Stomach (tissue), 8 donors: ENCODE measurements at regions not wholly inside any gene's neighbourhood (a gene's known extent, or its start where the extent isn't known, plus 50 kb on each side); places are given as distances from the start of the nearest gene placed in this dataset.

Experiments
- DNase-seq, 2 donors: peaks; one replicate each; pipeline versions ENCODE4 v3.0.0 to v3.0.0-alpha.2; 2013 to 2019
- H3K27ac ChIP-seq, 5 donors: fragments of 200-600 bp in 4 of 5; sonication (generic) in 4 of 5; one replicate each; pipeline ENCODE4 v1.5.1; 2013 to 2019; ENCODE audit warnings: mild to moderate bottlenecking in 1 of 5, moderate library complexity in 1 of 5
- H3K27me3 ChIP-seq, 3 donors: fragments of 200-600 bp; sonication (generic); one replicate each; pipeline ENCODE4 v1.5.1; 2017 to 2019; ENCODE audit warnings: mixed run types in 1 of 3
- H3K36me3 ChIP-seq, 4 donors: fragments of 200-600 bp; sonication (generic); 1 replicate in 3 of 4; 2 replicates in 1 of 4; pipeline ENCODE4 v1.5.1; 2016 to 2019
- H3K4me1 ChIP-seq, 4 donors: fragments of 200-600 bp; sonication (generic); one replicate each; pipeline ENCODE4 v1.5.1; 2016 to 2019
- H3K4me3 ChIP-seq, 4 donors: fragments of 200-600 bp; sonication (generic) in 3 of 4; one replicate each; pipeline ENCODE4 v1.5.1; 2016 to 2019; ENCODE audit warnings: mild to moderate bottlenecking in 1 of 4
- H3K9me3 ChIP-seq, 4 donors: fragments of 200-600 bp; sonication (generic); one replicate each; pipeline ENCODE4 v1.5.1; 2016 to 2019
- EP300 ChIP-seq: sonication (generic); formaldehyde crosslinking; IDR thresholded peaks from one replicate; pipeline ENCODE4 v1.6.1; 2017; ENCODE audit warnings: antibody characterized with exemption
- POLR2A ChIP-seq, 4 donors: fragments of 450-650 bp; IDR thresholded peaks; one replicate each; pipeline ENCODE4 v1.6.1; 2016; ENCODE audit warnings: antibody characterized with exemption in 4 of 4, control low read depth in 2 of 4, mild to moderate bottlenecking in 1 of 4, moderate library complexity in 1 of 4
- POLR2AphosphoS5 ChIP-seq, 3 donors: sonication (generic); formaldehyde crosslinking; IDR thresholded peaks; one replicate each; pipeline ENCODE4 v1.6.1; 2016; ENCODE audit warnings: antibody characterized with exemption in 3 of 3
- WGBS, 5 donors: extraction: QIAGEN DNeasy Blood & Tissue Kit in 3 of 5; methylation state at CpG; one replicate each; pipeline versions ENCODE4 v1.1.5 to v1.1.7; 2013 to 2018; 5-methylcytosine and 5-hydroxymethylcytosine counted together
- intact Hi-C: fragments of 100-400 bp; cut with DNase I; formaldehyde crosslinking; loops from one replicate; pipeline ENCODE4 v1.15.1; 2023; ENCODE audit warnings: low total_unique reads
- TF ChIP-seq, protein P1 (sequence below), 7 experiments: fragments of 450-650 bp in 4 of 7; fragments of 200-600 bp in 3 of 7; sonication (generic) in 3 of 7; IDR thresholded peaks; one replicate each; pipeline ENCODE4 v1.5.1; 2016 to 2019; ENCODE audit warnings: antibody characterized with exemption in 7 of 7, control low read depth in 2 of 7, mild to moderate bottlenecking in 1 of 7
- donor health status: healthy with polysubstance abuse.
- donor health status: Bipolar disorder and iron deficiency.
- donor health status: healthy.

DNA sequence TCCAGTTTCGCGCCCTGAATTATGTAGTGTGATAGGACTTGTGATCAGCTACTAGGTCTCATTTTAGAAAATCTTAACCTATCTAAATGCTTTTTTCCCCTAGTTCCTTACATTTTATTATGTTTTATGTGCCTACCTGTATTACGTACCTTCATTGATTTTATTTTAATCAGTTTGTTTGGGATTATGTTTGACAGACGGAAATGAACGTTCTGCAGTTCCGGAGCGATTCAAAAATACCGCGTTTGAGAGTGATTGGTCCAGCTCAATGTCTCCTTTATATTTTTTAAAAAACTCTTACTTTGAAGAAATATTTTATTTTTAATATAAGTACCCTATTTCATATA, 114.3 kb upstream of the BTN3A2 start:
- H3K27me3 ChIP-seq: peaks cover 10 to 99% (median 36%) of the 10 kb centered on the region in 3 donors
- TF ChIP-seq, protein P1, sequence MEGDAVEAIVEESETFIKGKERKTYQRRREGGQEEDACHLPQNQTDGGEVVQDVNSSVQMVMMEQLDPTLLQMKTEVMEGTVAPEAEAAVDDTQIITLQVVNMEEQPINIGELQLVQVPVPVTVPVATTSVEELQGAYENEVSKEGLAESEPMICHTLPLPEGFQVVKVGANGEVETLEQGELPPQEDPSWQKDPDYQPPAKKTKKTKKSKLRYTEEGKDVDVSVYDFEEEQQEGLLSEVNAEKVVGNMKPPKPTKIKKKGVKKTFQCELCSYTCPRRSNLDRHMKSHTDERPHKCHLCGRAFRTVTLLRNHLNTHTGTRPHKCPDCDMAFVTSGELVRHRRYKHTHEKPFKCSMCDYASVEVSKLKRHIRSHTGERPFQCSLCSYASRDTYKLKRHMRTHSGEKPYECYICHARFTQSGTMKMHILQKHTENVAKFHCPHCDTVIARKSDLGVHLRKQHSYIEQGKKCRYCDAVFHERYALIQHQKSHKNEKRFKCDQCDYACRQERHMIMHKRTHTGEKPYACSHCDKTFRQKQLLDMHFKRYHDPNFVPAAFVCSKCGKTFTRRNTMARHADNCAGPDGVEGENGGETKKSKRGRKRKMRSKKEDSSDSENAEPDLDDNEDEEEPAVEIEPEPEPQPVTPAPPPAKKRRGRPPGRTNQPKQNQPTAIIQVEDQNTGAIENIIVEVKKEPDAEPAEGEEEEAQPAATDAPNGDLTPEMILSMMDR (IDR thresholded peaks at IDR 0.05): no peak
- TF ChIP-seq POLR2AphosphoS5 (IDR thresholded peaks at IDR 0.05) (no peak), EP300 (no peak), POLR2A (IDR thresholded peaks at IDR 0.05) (no peak)
- intact Hi-C loops: no loop called here
- WGBS, 5 donors: 0 to 3% (median 2%) methylated on average over 9 of the region's 9 CpGs
- H3K4me3 ChIP-seq: peak overlapping the region; percentile 40 to 54 (median 42)
- H3K36me3 ChIP-seq: no peaks in the 10 kb centered on the region
- DNase-seq: peak in 1 of 2 donors; percentile 86
- peaks cover 0 to 23% (median 17%) of the 10 kb centered on the region in 4 donors for H3K4me1 ChIP-seq
- H3K9me3 ChIP-seq: peaks cover 0 to 8% (median 3%) of the 10 kb centered on the region in 4 donors
- H3K27ac ChIP-seq: peak overlapping the region in 3 of 5 donors; percentile 71 to 89 (median 77)

DNA sequence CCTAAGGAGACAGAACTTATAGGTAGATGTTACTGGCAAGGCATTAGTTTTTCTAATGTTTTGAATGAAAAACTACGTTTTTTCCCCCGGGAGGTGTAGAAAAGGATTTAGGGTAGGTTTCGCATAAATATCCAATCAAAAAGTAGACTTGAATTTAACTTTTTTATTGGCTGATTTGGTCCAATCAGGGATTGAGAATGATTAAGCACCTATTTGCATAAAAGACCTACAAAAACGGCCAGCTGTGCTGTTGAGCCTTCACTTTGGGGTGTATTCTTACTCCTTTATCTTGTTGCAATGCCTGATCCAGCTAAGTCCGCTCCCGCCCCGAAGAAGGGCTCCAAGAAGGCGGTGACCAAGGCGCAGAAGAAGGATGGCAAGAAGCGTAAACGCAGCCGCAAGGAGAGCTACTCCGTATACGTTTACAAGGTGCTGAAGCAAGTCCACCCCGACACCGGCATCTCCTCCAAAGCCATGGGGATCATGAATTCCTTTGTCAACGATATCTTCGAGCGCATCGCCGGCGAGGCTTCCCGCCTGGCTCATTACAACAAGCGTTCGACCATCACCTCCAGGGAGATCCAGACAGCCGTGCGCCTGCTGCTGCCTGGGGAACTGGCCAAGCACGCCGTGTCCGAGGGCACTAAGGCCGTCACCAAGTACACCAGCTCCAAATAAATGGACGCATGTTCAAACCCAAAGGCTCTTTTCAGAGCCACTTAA, 113.5 kb upstream of the BTN3A2 start:
- H3K27me3 ChIP-seq: peaks cover 10 to 100% (median 36%) of the 10 kb centered on the region in 3 donors
- no peaks in the 10 kb centered on the region for H3K36me3 ChIP-seq
- H3K4me1 ChIP-seq: peaks cover 0 to 23% (median 17%) of the 10 kb centered on the region in 4 donors
- intact Hi-C loops: no loop called here
- H3K4me3 ChIP-seq: peak overlapping the region; percentile 40 to 54 (median 42)
- WGBS, 5 donors: 0 to 2% (median 1%) methylated on average over 18 to 32 of the region's 32 CpGs
- DNase-seq: peak; percentile 57 to 95
- TF ChIP-seq, protein P1 (IDR thresholded peaks at IDR 0.05): no peak
- TF ChIP-seq EP300 (no peak), POLR2A (IDR thresholded peaks at IDR 0.05) (peak in 1 of 4 donors; percentile 73), POLR2AphosphoS5 (IDR thresholded peaks at IDR 0.05) (peak in 2 of 3 donors; percentile 93 to 95)
- peaks cover 0 to 8% (median 3%) of the 10 kb centered on the region in 4 donors for H3K9me3 ChIP-seq
- peak overlapping the region; percentile 43 to 89 (median 71) for H3K27ac ChIP-seq

DNA sequence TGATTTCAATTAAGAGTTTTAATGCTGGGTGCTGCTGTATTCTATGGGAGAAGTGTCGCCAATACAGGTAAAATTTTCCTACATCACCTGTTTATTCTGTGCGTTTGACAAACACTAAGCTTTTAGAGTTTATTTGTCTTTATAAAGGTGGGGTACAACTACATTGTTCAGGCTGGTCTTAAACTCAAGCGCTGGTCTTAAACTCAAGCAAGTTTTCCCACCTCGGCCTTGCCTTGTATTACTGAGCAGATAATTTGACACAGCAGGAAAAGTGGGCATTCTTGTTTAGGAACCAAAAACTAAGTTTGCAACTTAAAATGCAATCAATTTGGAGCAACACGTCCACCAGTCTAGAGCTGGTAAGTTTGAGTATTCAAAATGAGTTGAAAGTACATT, 112.9 kb upstream of the BTN3A2 start:
- intact Hi-C loops: no loop called here
- H3K4me1 ChIP-seq: peaks cover 0 to 23% (median 18%) of the 10 kb centered on the region in 4 donors
- peak overlapping the region; percentile 40 to 54 (median 42) for H3K4me3 ChIP-seq
- WGBS, 5 donors: 6 to 17% (median 13%) methylated on average over 5 of the region's 5 CpGs
- H3K36me3 ChIP-seq: no peaks in the 10 kb centered on the region
- TF ChIP-seq POLR2AphosphoS5 (IDR thresholded peaks at IDR 0.05): no peak
- no peak for TF ChIP-seq POLR2A (IDR thresholded peaks at IDR 0.05)
- TF ChIP-seq, protein P1 (IDR thresholded peaks at IDR 0.05): no peak
- TF ChIP-seq EP300: no peak
- peaks cover 0 to 8% (median 3%) of the 10 kb centered on the region in 4 donors for H3K9me3 ChIP-seq
- DNase-seq: peak in 1 of 2 donors; percentile 35
- peak overlapping the region in 4 of 5 donors; percentile 43 to 89 (median 74) for H3K27ac ChIP-seq
- H3K27me3 ChIP-seq: peaks cover 10 to 99% (median 36%) of the 10 kb centered on the region in 3 donors

DNA sequence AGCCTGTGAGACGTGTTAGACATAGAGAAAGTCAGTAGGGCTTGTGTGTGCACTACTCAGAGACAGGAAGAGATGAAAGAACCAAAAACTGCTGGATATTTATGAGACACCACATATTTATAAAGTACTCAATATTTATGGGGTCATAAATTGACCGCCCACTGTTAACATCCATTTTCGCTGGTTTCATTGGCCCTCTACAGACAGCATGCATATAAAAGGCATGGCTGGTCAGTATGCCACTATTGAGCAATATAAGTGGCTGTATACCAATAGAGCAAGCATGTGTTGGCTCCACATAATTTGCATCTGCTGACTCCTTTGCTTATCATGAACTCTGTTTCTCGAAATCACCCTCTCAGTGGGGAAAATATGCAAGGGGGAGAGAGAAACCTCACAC, 110.3 kb upstream of the BTN3A2 start:
- WGBS, 5 donors: 80 to 87% (median 86%) methylated on average over 4 of the region's 4 CpGs
- intact Hi-C loops: no loop called here
- H3K27me3 ChIP-seq: peaks cover 10 to 97% (median 25%) of the 10 kb centered on the region in 3 donors
- DNase-seq: no peak
- H3K4me1 ChIP-seq: peaks cover 0 to 20% (median 17%) of the 10 kb centered on the region in 4 donors
- no peaks in the 10 kb centered on the region for H3K36me3 ChIP-seq
- no peak for TF ChIP-seq POLR2AphosphoS5 (IDR thresholded peaks at IDR 0.05)
- no peak for TF ChIP-seq EP300
- TF ChIP-seq POLR2A (IDR thresholded peaks at IDR 0.05): no peak
- TF ChIP-seq, protein P1 (IDR thresholded peaks at IDR 0.05): no peak
- no peak overlapping the region for H3K4me3 ChIP-seq
- no peak overlapping the region for H3K27ac ChIP-seq
- H3K9me3 ChIP-seq: peaks cover 0 to 7% (median 3%) of the 10 kb centered on the region in 4 donors
